H9 (cell line): ENCODE measurements at regions not wholly inside any gene's neighbourhood (a gene's known extent, or its start where the extent isn't known, plus 50 kb on each side); places are given as distances from the start of the nearest gene placed in this dataset.

ENCODE experiments used
- DNase-seq: peaks from one replicate; pipeline ENCODE4 v3.0.0-alpha.2; 2017
- H2AFZ ChIP-seq: one replicate; pipeline ENCODE4 v1.6.1; 2013; ENCODE audit warnings: mild to moderate bottlenecking, low read length, control low read depth, moderate library complexity
- H2AK5ac ChIP-seq: 2 replicates; pipeline ENCODE4 v1.6.1; 2013; ENCODE audit warnings: low read length, control low read depth, mixed read lengths; ENCODE audit not compliant: insufficient read length
- H2BK120ac ChIP-seq: one replicate; pipeline ENCODE4 v1.6.1; 2013; ENCODE audit warnings: low read depth, mild to moderate bottlenecking, low read length, control low read depth, inconsistent platforms; ENCODE audit not compliant: poor library complexity, severe bottlenecking
- H2BK12ac ChIP-seq: 2 replicates; pipeline ENCODE4 v1.6.1; 2013; ENCODE audit warnings: low read length, control low read depth, mixed read lengths, low read depth; ENCODE audit not compliant: insufficient read length
- H2BK15ac ChIP-seq: 2 replicates; pipeline ENCODE4 v1.6.1; 2013; ENCODE audit warnings: low read depth, low read length, control low read depth
- H2BK20ac ChIP-seq: one replicate; pipeline ENCODE4 v1.6.1; 2013; ENCODE audit warnings: low read depth, mild to moderate bottlenecking, low read length, control low read depth, inconsistent platforms; ENCODE audit not compliant: poor library complexity, severe bottlenecking
- H2BK5ac ChIP-seq: 2 replicates; pipeline ENCODE4 v1.6.1; 2013; ENCODE audit warnings: low read length, control low read depth, mixed read lengths; ENCODE audit not compliant: insufficient read length
- H3K14ac ChIP-seq: 2 replicates; pipeline ENCODE4 v1.6.1; 2013; ENCODE audit warnings: low read length, control low read depth; ENCODE audit not compliant: insufficient read depth
- H3K18ac ChIP-seq: 2 replicates; pipeline ENCODE4 v1.6.1; 2013; ENCODE audit warnings: low read depth, mild to moderate bottlenecking, mixed read lengths, low read length, control low read depth; ENCODE audit not compliant: insufficient read length
- H3K23ac ChIP-seq: 2 replicates; pipeline ENCODE4 v1.6.1; 2013; ENCODE audit warnings: low read length, control low read depth, mixed read lengths, low read depth; ENCODE audit not compliant: insufficient read length
- H3K23me2 ChIP-seq: 2 replicates; pipeline ENCODE4 v1.6.1; 2013; ENCODE audit warnings: low read depth, mild to moderate bottlenecking, mixed read lengths, low read length, control low read depth; ENCODE audit not compliant: insufficient read length, poor library complexity, severe bottlenecking
- H3K27ac ChIP-seq: 2 replicates; pipeline ENCODE4 v1.5.1; 2013; ENCODE audit warnings: low read length, control low read depth, mixed read lengths, low read depth; ENCODE audit not compliant: insufficient read length
- H3K27me3 ChIP-seq: 2 replicates; pipeline ENCODE4 v1.6.1; 2013; ENCODE audit warnings: low read length, control low read depth, inconsistent platforms; ENCODE audit not compliant: insufficient read depth
- H3K4ac ChIP-seq: 2 replicates; pipeline ENCODE4 v1.6.1; 2013; ENCODE audit warnings: low read depth, mild to moderate bottlenecking, control low read depth, inconsistent platforms, low read length, moderate library complexity
- H3K4me1 ChIP-seq: 2 replicates; pipeline ENCODE4 v1.6.1; 2013; ENCODE audit warnings: low read length, control low read depth, inconsistent platforms; ENCODE audit not compliant: insufficient read depth
- H3K4me2 ChIP-seq: 2 replicates; pipeline ENCODE4 v1.6.1; 2013; ENCODE audit warnings: low read length, control low read depth, mixed read lengths; ENCODE audit not compliant: insufficient read length, insufficient read depth
- H3K56ac ChIP-seq: 2 replicates; pipeline ENCODE4 v1.6.1; 2013; ENCODE audit warnings: low read depth, mild to moderate bottlenecking, mixed read lengths, low read length, control low read depth; ENCODE audit not compliant: insufficient read length
- H3K79me1 ChIP-seq: 2 replicates; pipeline ENCODE4 v1.6.1; 2013; ENCODE audit warnings: low read depth, mild to moderate bottlenecking, moderate library complexity, low read length, control low read depth, inconsistent platforms; ENCODE audit not compliant: insufficient read depth, poor library complexity, severe bottlenecking
- H3K79me2 ChIP-seq: 2 replicates; pipeline ENCODE4 v1.6.1; 2013; ENCODE audit warnings: low read length, control low read depth, inconsistent platforms; ENCODE audit not compliant: insufficient read depth
- H3K9ac ChIP-seq: 2 replicates; pipeline ENCODE4 v1.6.1; 2013; ENCODE audit warnings: low read length, control low read depth, mixed read lengths; ENCODE audit not compliant: insufficient read length; ENCODE audit errors: extremely low read depth
- H3K9me3 ChIP-seq: one replicate; pipeline ENCODE4 v1.6.1; 2013; ENCODE audit warnings: low read depth, low read length, inconsistent platforms; ENCODE audit not compliant: control insufficient read depth
- H3T11ph ChIP-seq: one replicate; pipeline ENCODE4 v1.6.1; 2013; ENCODE audit warnings: mild to moderate bottlenecking, low read length, control low read depth, inconsistent platforms
- H4K20me1 ChIP-seq: one replicate; pipeline ENCODE4 v1.6.1; 2013; ENCODE audit not compliant: control insufficient read depth, insufficient read length, insufficient read depth
- H4K5ac ChIP-seq: 2 replicates; pipeline ENCODE4 v1.6.1; 2013; ENCODE audit warnings: low read depth, mild to moderate bottlenecking, mixed read lengths, low read length, control low read depth; ENCODE audit not compliant: insufficient read length
- H4K8ac ChIP-seq: replicated peaks from 2 replicates; pipeline ENCODE4 v1.6.1; 2013; ENCODE audit warnings: low read length, control low read depth, mixed read lengths, low read depth; ENCODE audit not compliant: insufficient read length
- H4K91ac ChIP-seq: 2 replicates; pipeline ENCODE4 v1.6.1; 2013; ENCODE audit warnings: low read depth, mild to moderate bottlenecking, moderate library complexity, mixed read lengths, low read length, control low read depth; ENCODE audit not compliant: insufficient read length
- H3K27ac Mint-ChIP-seq, 3 experiments: 2 replicates in 2 of 3; 3 replicates in 1 of 3; pipeline ENCODE4 v1.8.0; 2020 to 2021; ENCODE audit warnings: mixed read lengths in 3 of 3, mild to moderate bottlenecking in 1 of 3, moderate library complexity in 1 of 3
- H3K27me3 Mint-ChIP-seq: 2 replicates; pipeline ENCODE4 v1.8.0; 2021; ENCODE audit warnings: low read depth, mild to moderate bottlenecking, moderate library complexity, mixed read lengths
- H3K36me3 Mint-ChIP-seq, 3 experiments: 2 replicates in 2 of 3; 3 replicates in 1 of 3; pipeline ENCODE4 v1.8.0; 2020 to 2021; ENCODE audit warnings: low read depth in 3 of 3, mixed read lengths in 3 of 3; ENCODE audit not compliant: insufficient read depth in 1 of 3
- H3K4me1 Mint-ChIP-seq, 2 experiments: 2 replicates each; pipeline ENCODE4 v1.8.0; 2020; ENCODE audit warnings: mixed read lengths in 2 of 2
- H3K4me3 Mint-ChIP-seq, 2 experiments: 2 replicates in 1 of 2; 3 replicates in 1 of 2; pipeline ENCODE4 v1.8.0; 2020 to 2021; ENCODE audit warnings: mild to moderate bottlenecking in 2 of 2, mixed read lengths in 2 of 2, moderate library complexity in 1 of 2
- H3K9me3 Mint-ChIP-seq, 2 experiments: 2 replicates in 1 of 2; 3 replicates in 1 of 2; pipeline ENCODE4 v1.8.0; 2020; ENCODE audit warnings: mild to moderate bottlenecking in 2 of 2, mixed read lengths in 2 of 2, moderate library complexity in 1 of 2
- CTCF ChIP-seq: fragments of 200-600 bp; sonication (generic); conservative IDR thresholded peaks from 3 replicates; pipeline ENCODE4 v1.8.0; 2021; ENCODE audit warnings: antibody characterized with exemption, mild to moderate bottlenecking
- WGBS: extraction: QIAGEN DNeasy Blood & Tissue Kit; methylation state at CpG from one replicate; pipeline ENCODE4 v1.1.7; 2013; ENCODE audit warnings: missing lambda C conversion rate, low lambda C conversion rate, mixed read lengths; ENCODE audit not compliant: insufficient read length; ENCODE audit errors: extremely low coverage; 5-methylcytosine and 5-hydroxymethylcytosine counted together

- Histone ChIP-seq H3K79me1 (no peaks in the 10 kb centered on the region), H3K9ac (no peak overlapping the region), H3T11ph (no peak overlapping the region), H3K4ac (no peak overlapping the region), H3K27me3 (no peaks in the 10 kb centered on the region), H3K9me3 (no peaks in the 10 kb centered on the region), H4K8ac (no peak overlapping the region), H2BK12ac (no peak overlapping the region), H4K20me1 (no peaks in the 10 kb centered on the region), H2AK5ac (no peak overlapping the region), H2BK20ac (no peak overlapping the region), H3K18ac (no peak overlapping the region), H3K56ac (no peak overlapping the region), H2BK15ac (no peak overlapping the region), H2BK5ac (no peak overlapping the region), H3K79me2 (no peaks in the 10 kb centered on the region), H3K4me1 (no peaks in the 10 kb centered on the region), H3K23ac (no peak overlapping the region), H2BK120ac (no peak overlapping the region), H3K23me2 (no peaks in the 10 kb centered on the region), H3K14ac (no peak overlapping the region), H4K91ac (no peak overlapping the region), H2AFZ (no peak overlapping the region), H3K4me2 (no peak overlapping the region), H4K5ac (no peak overlapping the region), H3K27ac (no peak overlapping the region)
- Mint-ChIP-seq H3K27ac (no peak overlapping the region; a peak in 1 of 7 replicates), H3K4me1 (peaks cover 11 to 17% of the 10 kb centered on the region in 2 experiments), H3K9me3 (peaks cover 1 to 5% of the 10 kb centered on the region in 2 experiments; a peak in 2 of 5 replicates), H3K27me3 (no peaks in the 10 kb centered on the region), H3K4me3 (no peak overlapping the region), H3K36me3 (peaks cover 0 to 13% (median 8%) of the 10 kb centered on the region in 3 experiments; a peak in 4 of 7 replicates)
- TF ChIP-seq CTCF: no peak
- DNase-seq: no peak
- no CpG with 5 or more reads among the region's 1 CpG for WGBS
Measured at GRCh38 chr4:130067419-130067818, 971.5 kb downstream of the C4orf33 start.
